Gastroesophageal sphincter (tissue), 3 donors: ENCODE measurements at regions not wholly inside any gene's neighbourhood (a gene's known extent, or its start where the extent isn't known, plus 50 kb on each side); places are given as distances from the start of the nearest gene placed in this dataset.

Source experiments
- CTCF ChIP-seq, 4 experiments: fragments of 200-600 bp in 2 of 4; fragments of 450-650 bp in 2 of 4; sonication (generic) in 1 of 4; IDR thresholded peaks; one replicate each; pipeline ENCODE4 v1.5.1; 2017 to 2019; ENCODE audit warnings: antibody characterized with exemption in 4 of 4, mild to moderate bottlenecking in 2 of 4, moderate library complexity in 2 of 4
- EP300 ChIP-seq: sonication (generic); formaldehyde crosslinking; IDR thresholded peaks from one replicate; pipeline ENCODE4 v1.6.1; 2017; ENCODE audit warnings: antibody characterized with exemption, mild to moderate bottlenecking
- POLR2A ChIP-seq, 2 donors: fragments of 450-650 bp; IDR thresholded peaks; one replicate each; pipeline ENCODE4 v1.6.1; 2017; ENCODE audit warnings: antibody characterized with exemption in 2 of 2, mild to moderate bottlenecking in 2 of 2, moderate library complexity in 1 of 2
- POLR2AphosphoS5 ChIP-seq: sonication (generic); formaldehyde crosslinking; IDR thresholded peaks from one replicate; pipeline ENCODE4 v1.6.1; 2017; ENCODE audit warnings: antibody characterized with exemption

DNA sequence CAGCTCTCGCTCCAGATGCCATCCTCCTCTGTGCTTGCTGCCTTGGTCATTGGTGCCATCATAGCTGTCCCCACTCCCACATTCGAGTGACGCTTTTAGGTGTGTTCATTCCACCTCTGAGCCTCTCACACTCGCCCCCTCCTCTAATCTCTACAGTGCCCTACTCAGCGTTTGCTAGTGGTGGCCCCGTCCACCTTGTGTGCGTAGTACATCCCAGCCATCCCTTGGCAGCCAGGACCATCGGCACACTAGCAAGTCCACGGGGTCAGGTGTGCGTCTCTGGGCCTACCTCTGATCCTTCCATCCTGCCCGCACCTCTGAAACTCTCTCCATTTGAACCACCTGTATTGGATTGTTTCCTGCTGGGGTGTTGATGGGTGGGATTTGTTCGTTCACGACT lies 54.2 kb upstream of the RGMA start:
- TF ChIP-seq CTCF (IDR thresholded peaks at IDR 0.05) = no peak
- TF ChIP-seq POLR2A (IDR thresholded peaks at IDR 0.05) = no peak
- TF ChIP-seq EP300 = no peak
- TF ChIP-seq POLR2AphosphoS5 = no peak
